Vagina (tissue), 2 donors: ENCODE measurements at regions not wholly inside any gene's neighbourhood (a gene's known extent, or its start where the extent isn't known, plus 50 kb on each side); places are given as distances from the start of the nearest gene placed in this dataset.

ENCODE experiments used
- DNase-seq, 2 donors: peaks; one replicate each; pipeline ENCODE4 v3.0.0-alpha.2; 2017; ENCODE audit errors: extremely low spot score in 2 of 2
- H3K27ac ChIP-seq: fragments of 200-600 bp; sonication (generic); one replicate; pipeline ENCODE4 v1.5.1; 2019
- H3K27me3 ChIP-seq: fragments of 200-600 bp; sonication (generic); one replicate; pipeline ENCODE4 v1.5.1; 2019
- H3K36me3 ChIP-seq, 2 donors: fragments of 200-600 bp; sonication (generic); one replicate each; pipeline ENCODE4 v1.5.1; 2017 to 2019
- H3K4me1 ChIP-seq: fragments of 200-600 bp; sonication (generic); one replicate; pipeline ENCODE4 v1.5.1; 2019
- H3K4me3 ChIP-seq, 2 donors: fragments of 200-600 bp; sonication (generic); 1 replicate in 1 of 2; 2 replicates in 1 of 2; pipeline ENCODE4 v1.5.1; 2016 to 2019
- H3K9me3 ChIP-seq: fragments of 200-600 bp; sonication (generic); one replicate; pipeline ENCODE4 v1.5.1; 2019
- POLR2A ChIP-seq, 2 donors: fragments of 450-650 bp; IDR thresholded peaks; one replicate each; pipeline ENCODE4 v1.6.1; 2017; ENCODE audit warnings: antibody characterized with exemption in 2 of 2, mild to moderate bottlenecking in 2 of 2, moderate library complexity in 2 of 2
- POLR2AphosphoS5 ChIP-seq, 2 donors: sonication (generic); formaldehyde crosslinking; IDR thresholded peaks; one replicate each; pipeline ENCODE4 v1.9.0; 2017; ENCODE audit warnings: antibody characterized with exemption in 2 of 2, mild to moderate bottlenecking in 2 of 2, low read depth in 1 of 2; ENCODE audit not compliant: insufficient read depth in 1 of 2
- intact Hi-C: fragments of 100-400 bp; cut with DNase I; formaldehyde crosslinking; loops from one replicate; pipeline ENCODE4 v1.15.1; 2023
- TF ChIP-seq, protein P1 (sequence below), 3 experiments: fragments of 450-650 bp in 2 of 3; fragments of 200-600 bp in 1 of 3; sonication (generic) in 1 of 3; IDR thresholded peaks; one replicate each; pipeline ENCODE4 v1.5.1; 2017 to 2019; ENCODE audit warnings: antibody characterized with exemption in 3 of 3, mild to moderate bottlenecking in 2 of 3, moderate library complexity in 2 of 3

DNA sequence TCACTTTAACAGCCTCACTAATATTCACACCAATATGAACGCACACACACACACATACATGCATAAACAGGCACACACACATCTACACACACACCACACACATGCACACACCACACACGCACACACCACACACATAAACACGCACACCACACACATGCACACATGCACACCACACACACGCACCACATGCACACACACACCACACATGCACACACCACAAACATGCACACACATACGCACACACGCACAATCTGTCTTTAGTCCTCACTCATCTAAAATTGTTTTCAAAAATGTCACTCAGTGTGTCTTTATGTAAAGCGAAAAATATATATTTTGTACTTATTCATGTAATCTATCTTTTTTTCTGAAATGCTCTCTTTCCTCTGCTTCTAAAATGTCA lies 158.1 kb upstream of the SGCG start:
- Histone ChIP-seq H3K27me3 (no peaks in the 10 kb centered on the region), H3K9me3 (no peaks in the 10 kb centered on the region), H3K36me3 (no peaks in the 10 kb centered on the region), H3K27ac (no peak overlapping the region), H3K4me3 (no peak overlapping the region), H3K4me1 (no peaks in the 10 kb centered on the region)
- no peak for DNase-seq
- intact Hi-C loops = no loop called here
- TF ChIP-seq POLR2A (IDR thresholded peaks at IDR 0.05) (no peak), POLR2AphosphoS5 (IDR thresholded peaks at IDR 0.05; ENCODE audit: insufficient read depth in 1 of 2, low read depth in 1 of 2) (no peak)
- TF ChIP-seq, protein P1, sequence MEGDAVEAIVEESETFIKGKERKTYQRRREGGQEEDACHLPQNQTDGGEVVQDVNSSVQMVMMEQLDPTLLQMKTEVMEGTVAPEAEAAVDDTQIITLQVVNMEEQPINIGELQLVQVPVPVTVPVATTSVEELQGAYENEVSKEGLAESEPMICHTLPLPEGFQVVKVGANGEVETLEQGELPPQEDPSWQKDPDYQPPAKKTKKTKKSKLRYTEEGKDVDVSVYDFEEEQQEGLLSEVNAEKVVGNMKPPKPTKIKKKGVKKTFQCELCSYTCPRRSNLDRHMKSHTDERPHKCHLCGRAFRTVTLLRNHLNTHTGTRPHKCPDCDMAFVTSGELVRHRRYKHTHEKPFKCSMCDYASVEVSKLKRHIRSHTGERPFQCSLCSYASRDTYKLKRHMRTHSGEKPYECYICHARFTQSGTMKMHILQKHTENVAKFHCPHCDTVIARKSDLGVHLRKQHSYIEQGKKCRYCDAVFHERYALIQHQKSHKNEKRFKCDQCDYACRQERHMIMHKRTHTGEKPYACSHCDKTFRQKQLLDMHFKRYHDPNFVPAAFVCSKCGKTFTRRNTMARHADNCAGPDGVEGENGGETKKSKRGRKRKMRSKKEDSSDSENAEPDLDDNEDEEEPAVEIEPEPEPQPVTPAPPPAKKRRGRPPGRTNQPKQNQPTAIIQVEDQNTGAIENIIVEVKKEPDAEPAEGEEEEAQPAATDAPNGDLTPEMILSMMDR (IDR thresholded peaks at IDR 0.05) = no peak

DNA sequence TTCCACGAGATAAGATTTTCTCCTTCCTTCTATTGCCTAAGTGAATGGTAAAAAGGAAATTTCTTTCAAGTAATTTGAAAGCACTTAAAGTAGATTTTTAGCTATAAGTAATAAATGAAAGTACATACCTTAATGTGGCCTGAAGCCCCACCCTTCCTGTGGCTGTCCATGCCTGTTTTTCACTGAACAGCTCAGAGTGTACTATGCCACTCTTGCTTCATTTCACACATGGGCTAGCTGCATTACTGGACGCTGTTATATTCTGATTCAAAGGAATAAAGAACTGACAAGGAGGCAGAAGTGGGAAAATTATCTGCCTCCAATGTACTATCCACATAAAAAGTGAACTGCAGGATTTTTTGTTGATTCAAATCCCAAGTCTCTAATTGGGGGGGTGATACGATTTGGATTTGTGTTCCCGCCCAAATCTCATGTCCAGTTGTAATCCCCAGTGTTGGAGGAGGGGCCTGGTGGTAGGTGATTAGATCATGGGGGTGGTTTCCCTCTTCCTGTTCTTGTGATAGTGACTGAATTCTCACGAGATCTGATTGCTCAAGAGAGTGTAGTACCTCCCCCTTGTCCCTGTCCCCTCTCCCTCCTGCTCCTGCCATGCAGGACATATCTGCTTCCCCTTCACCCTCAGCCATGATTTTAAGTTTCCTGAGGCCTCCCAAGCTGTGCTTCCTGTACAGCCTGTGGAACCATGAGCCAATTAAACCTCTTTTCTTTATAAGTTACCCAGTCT lies 154.7 kb upstream of the SGCG start:
- Histone ChIP-seq H3K36me3 (no peaks in the 10 kb centered on the region), H3K27me3 (no peaks in the 10 kb centered on the region), H3K4me1 (no peaks in the 10 kb centered on the region), H3K27ac (no peak overlapping the region), H3K9me3 (no peaks in the 10 kb centered on the region), H3K4me3 (no peak overlapping the region)
- TF ChIP-seq, protein P1 (IDR thresholded peaks at IDR 0.05) = no peak
- no peak for TF ChIP-seq POLR2AphosphoS5 (IDR thresholded peaks at IDR 0.05; ENCODE audit: insufficient read depth in 1 of 2, low read depth in 1 of 2)
- no peak for TF ChIP-seq POLR2A (IDR thresholded peaks at IDR 0.05)
- intact Hi-C loops = no loop called here
- DNase-seq = no peak

DNA sequence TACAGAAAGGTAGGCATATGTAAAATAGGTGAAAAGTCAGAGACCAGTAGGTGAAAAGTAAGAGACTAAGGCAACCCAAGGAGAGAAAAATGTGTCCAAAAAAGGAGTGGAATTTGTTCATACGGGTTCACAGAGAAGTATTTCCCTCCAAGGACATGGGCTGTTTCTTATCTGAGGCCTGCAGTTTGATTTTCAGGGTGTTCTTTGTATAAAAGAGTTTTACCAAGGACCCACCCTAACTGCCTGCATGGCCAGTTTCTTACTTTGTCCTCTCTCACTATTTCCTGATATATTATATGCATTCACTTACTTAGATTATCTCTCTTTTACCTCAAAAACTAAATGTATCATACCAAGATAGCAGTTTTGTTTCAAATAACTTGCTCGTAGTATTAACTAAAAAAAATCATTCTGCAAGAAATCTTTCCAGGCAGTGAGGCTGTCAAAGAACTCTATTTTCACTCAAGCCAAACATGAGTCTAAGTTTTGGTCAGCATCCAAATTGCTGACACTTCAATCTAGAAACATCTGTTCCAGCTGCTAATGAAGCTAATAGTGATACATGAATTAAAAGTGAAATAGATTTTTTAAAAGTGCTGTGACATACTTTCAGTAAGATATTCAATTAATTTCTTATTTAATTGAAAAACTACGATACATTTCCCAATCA lies 141.4 kb upstream of the SGCG start:
- no peaks in the 10 kb centered on the region for H3K27me3 ChIP-seq
- no peaks in the 10 kb centered on the region for H3K36me3 ChIP-seq
- H3K4me1 ChIP-seq = no peaks in the 10 kb centered on the region
- H3K4me3 ChIP-seq = no peak overlapping the region
- intact Hi-C loops = no loop called here
- H3K9me3 ChIP-seq = no peaks in the 10 kb centered on the region
- DNase-seq = no peak
- H3K27ac ChIP-seq = no peak overlapping the region
- TF ChIP-seq, protein P1 (IDR thresholded peaks at IDR 0.05) = no peak
- TF ChIP-seq POLR2AphosphoS5 (IDR thresholded peaks at IDR 0.05; ENCODE audit: insufficient read depth in 1 of 2, low read depth in 1 of 2) = no peak
- TF ChIP-seq POLR2A (IDR thresholded peaks at IDR 0.05) = no peak

DNA sequence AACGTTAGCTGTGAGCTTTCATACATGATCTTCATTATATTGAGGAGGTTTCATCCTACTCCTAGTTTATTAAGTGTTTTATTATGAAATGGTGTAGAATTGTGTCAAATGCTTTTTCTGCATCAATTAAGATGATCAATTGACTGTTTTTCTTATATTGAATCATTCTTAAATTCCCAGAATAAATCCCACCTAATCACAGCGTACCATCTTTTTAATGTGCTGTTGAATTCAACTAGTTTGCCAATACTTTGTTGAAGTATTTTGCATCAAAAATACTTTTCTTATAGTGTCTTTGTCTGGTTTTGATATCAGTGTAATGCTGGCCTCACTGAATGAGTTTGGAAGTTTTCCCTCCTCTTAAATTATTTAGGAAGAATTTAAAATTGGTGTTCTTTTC lies 138.6 kb upstream of the SGCG start:
- Histone ChIP-seq H3K27ac (no peak overlapping the region), H3K4me1 (no peaks in the 10 kb centered on the region), H3K4me3 (no peak overlapping the region), H3K27me3 (no peaks in the 10 kb centered on the region), H3K36me3 (no peaks in the 10 kb centered on the region), H3K9me3 (no peaks in the 10 kb centered on the region)
- intact Hi-C loops = no loop called here
- TF ChIP-seq, protein P1 (IDR thresholded peaks at IDR 0.05) = no peak
- TF ChIP-seq POLR2A (IDR thresholded peaks at IDR 0.05) = no peak
- DNase-seq = no peak

DNA sequence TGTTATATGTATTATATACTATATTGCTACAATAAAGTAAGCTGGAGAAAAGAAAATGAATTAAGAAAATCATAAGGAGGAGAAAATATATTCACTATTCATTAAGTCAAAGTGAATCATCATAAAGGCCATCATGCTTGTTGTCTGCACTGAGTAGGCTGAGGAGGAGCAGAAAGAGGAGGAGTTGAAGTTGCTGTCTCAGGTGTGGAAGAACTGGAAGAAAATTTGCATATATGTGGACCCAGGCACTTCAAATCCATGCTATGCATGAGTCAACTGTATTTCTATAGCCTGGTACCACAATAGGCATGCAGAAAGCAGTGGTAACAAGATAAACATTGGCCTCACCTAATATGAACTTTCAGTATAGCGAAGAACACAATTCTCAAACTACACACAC lies 135.9 kb upstream of the SGCG start:
- no peaks in the 10 kb centered on the region for H3K27me3 ChIP-seq
- no peaks in the 10 kb centered on the region for H3K36me3 ChIP-seq
- DNase-seq = no peak
- no peaks in the 10 kb centered on the region for H3K4me1 ChIP-seq
- no peak overlapping the region for H3K27ac ChIP-seq
- H3K9me3 ChIP-seq = no peaks in the 10 kb centered on the region
- TF ChIP-seq, protein P1 (IDR thresholded peaks at IDR 0.05) = no peak
- TF ChIP-seq POLR2AphosphoS5 (IDR thresholded peaks at IDR 0.05; ENCODE audit: insufficient read depth in 1 of 2, low read depth in 1 of 2) = no peak
- no peak for TF ChIP-seq POLR2A (IDR thresholded peaks at IDR 0.05)
- intact Hi-C loops = no loop called here
- H3K4me3 ChIP-seq = no peak overlapping the region
